SK-N-SH treated with all-trans-retinoic acid at 6 μM for 48 hours (cell line): ENCODE measurements at regions not wholly inside any gene's neighbourhood (a gene's known extent, or its start where the extent isn't known, plus 50 kb on each side); places are given as distances from the start of the nearest gene placed in this dataset.

Source experiments
- ATAC-seq: fragments of 200-7000 bp; cut with Tn5 transposase; 3 replicates; pipeline ENCODE4 v1.9.1; 2020; ENCODE audit warnings: mild to moderate bottlenecking, moderate library complexity
- ARNTL ChIP-seq: fragments of 450-650 bp; formaldehyde crosslinking; IDR thresholded peaks from 2 replicates; pipeline ENCODE4 v1.5.0; 2020; ENCODE audit warnings: low read depth, mild to moderate bottlenecking, moderate library complexity, borderline replicate concordance
- CREB5 ChIP-seq: fragments of 250-450 bp; sonication (Bioruptor Pico); IDR thresholded peaks from 2 replicates; pipeline ENCODE4 v1.5.1; 2020; ENCODE audit warnings: low read depth, mild to moderate bottlenecking, moderate library complexity
- CSDC2 ChIP-seq: fragments of 250-450 bp; sonication (Bioruptor Pico); IDR thresholded peaks from 2 replicates; pipeline ENCODE4 v1.5.0; 2020; ENCODE audit warnings: mild to moderate bottlenecking, moderate library complexity
- CSRNP3 ChIP-seq: fragments of 250-450 bp; sonication (Bioruptor Pico); IDR thresholded peaks from 2 replicates; pipeline ENCODE4 v1.5.1; 2021; ENCODE audit warnings: mild to moderate bottlenecking, moderate library complexity
- ESRRG ChIP-seq: fragments of 250-450 bp; sonication (Bioruptor Pico); IDR thresholded peaks from 2 replicates; pipeline ENCODE4 v1.6.1; 2021; ENCODE audit warnings: mild to moderate bottlenecking
- GLIS3 ChIP-seq: fragments of 250-450 bp; sonication (Bioruptor Pico); IDR thresholded peaks from 2 replicates; pipeline ENCODE4 v1.5.0; 2020; ENCODE audit warnings: mild to moderate bottlenecking, moderate library complexity
- OSR1 ChIP-seq: fragments of 250-450 bp; sonication (Bioruptor Pico); IDR thresholded peaks from 2 replicates; pipeline ENCODE4 v1.8.0; 2022; ENCODE audit warnings: moderate library complexity, mild to moderate bottlenecking, inconsistent platforms
- PATZ1 ChIP-seq: fragments of 250-450 bp; sonication (Bioruptor Pico); IDR thresholded peaks from 2 replicates; pipeline ENCODE4 v1.8.0; 2020; ENCODE audit warnings: mild to moderate bottlenecking, moderate library complexity, borderline replicate concordance
- POU6F1 ChIP-seq: fragments of 250-450 bp; sonication (Bioruptor Pico); IDR thresholded peaks from 2 replicates; pipeline ENCODE4 v1.8.0; 2021; ENCODE audit warnings: low read depth, mild to moderate bottlenecking, moderate library complexity, borderline replicate concordance
- PPARA ChIP-seq: fragments of 250-450 bp; sonication (Bioruptor Pico); IDR thresholded peaks from 2 replicates; pipeline ENCODE4 v1.5.0; 2020; ENCODE audit warnings: mild to moderate bottlenecking, borderline replicate concordance
- RARB ChIP-seq: fragments of 250-450 bp; sonication (Bioruptor Pico); IDR thresholded peaks from 2 replicates; pipeline ENCODE4 v1.8.0; 2021; ENCODE audit warnings: mild to moderate bottlenecking, moderate library complexity
- SNAI2 ChIP-seq: fragments of 250-450 bp; sonication (Bioruptor Pico); IDR thresholded peaks from 2 replicates; pipeline ENCODE4 v1.5.0; 2020; ENCODE audit warnings: mild to moderate bottlenecking, moderate library complexity
- TCF4 ChIP-seq: fragments of 250-450 bp; sonication (Bioruptor Pico); IDR thresholded peaks from 2 replicates; pipeline ENCODE4 v1.8.0; 2021; ENCODE audit warnings: mild to moderate bottlenecking, moderate library complexity, borderline replicate concordance
- TOX ChIP-seq: fragments of 250-450 bp; sonication (Bioruptor Pico); IDR thresholded peaks from 2 replicates; pipeline ENCODE4 v1.8.0; 2021; ENCODE audit warnings: mild to moderate bottlenecking, moderate library complexity, borderline replicate concordance
- TSHZ2 ChIP-seq: fragments of 250-450 bp; sonication (Bioruptor Pico); IDR thresholded peaks from 2 replicates; pipeline ENCODE4 v1.5.0; 2020; ENCODE audit warnings: mild to moderate bottlenecking, moderate library complexity
- ZC3H10 ChIP-seq: fragments of 250-450 bp; sonication (Bioruptor Pico); IDR thresholded peaks from 2 replicates; pipeline ENCODE4 v1.5.1; 2021; ENCODE audit warnings: mild to moderate bottlenecking, moderate library complexity
- ZFP3 ChIP-seq: fragments of 250-450 bp; sonication (Bioruptor Pico); IDR thresholded peaks from 2 replicates; pipeline ENCODE4 v1.5.0; 2020; ENCODE audit warnings: mild to moderate bottlenecking, moderate library complexity
- ZFP30 ChIP-seq: fragments of 450-650 bp; formaldehyde crosslinking; IDR thresholded peaks from 2 replicates; pipeline ENCODE4 v1.5.0; 2022; ENCODE audit warnings: mild to moderate bottlenecking, moderate library complexity
- ZNF565 ChIP-seq: fragments of 450-650 bp; formaldehyde crosslinking; conservative IDR thresholded peaks from 2 replicates; pipeline ENCODE4 v1.5.0; 2020; ENCODE audit warnings: low read depth, mild to moderate bottlenecking, moderate library complexity
- ZNF70 ChIP-seq: fragments of 450-650 bp; formaldehyde crosslinking; IDR thresholded peaks from 2 replicates; pipeline ENCODE4 v1.5.0; 2020; ENCODE audit warnings: mild to moderate bottlenecking, moderate library complexity
- ZNF8 ChIP-seq: fragments of 450-650 bp; formaldehyde crosslinking; IDR thresholded peaks from 2 replicates; pipeline ENCODE4 v1.5.0; 2020; ENCODE audit warnings: mild to moderate bottlenecking, moderate library complexity

GRCh38 chr5:6161257-6161656 lies 217.1 kb downstream of the MED10 start:
- ATAC-seq, result no peak
- TF ChIP-seq ZNF70 (CRISPR knock-in tag) (no peak), POU6F1 (CRISPR knock-in tag) (no peak), ESRRG (CRISPR knock-in tag) (no peak), OSR1 (CRISPR knock-in tag) (no peak), ZNF8 (CRISPR knock-in tag) (no peak), ZNF565 (CRISPR knock-in tag) (no peak), PPARA (CRISPR knock-in tag) (no peak), CSRNP3 (CRISPR knock-in tag) (no peak), CSDC2 (CRISPR knock-in tag) (no peak), CREB5 (CRISPR knock-in tag) (no peak), RARB (CRISPR knock-in tag) (no peak)

- no peak for TF ChIP-seq CREB5 (CRISPR knock-in tag)
- TF ChIP-seq RARB (CRISPR knock-in tag), result no peak
- no peak for TF ChIP-seq CSRNP3 (CRISPR knock-in tag)
- TF ChIP-seq OSR1 (CRISPR knock-in tag), result no peak
- no peak for TF ChIP-seq SNAI2 (CRISPR knock-in tag)
- no peak for TF ChIP-seq ZNF565 (CRISPR knock-in tag)
- no peak for TF ChIP-seq PPARA (CRISPR knock-in tag)
- TF ChIP-seq ZNF70 (CRISPR knock-in tag), result no peak
- TF ChIP-seq ZFP30 (CRISPR knock-in tag), result no peak
- no peak for TF ChIP-seq CSDC2 (CRISPR knock-in tag)
- no peak for TF ChIP-seq PATZ1
- no peak for TF ChIP-seq TCF4 (CRISPR knock-in tag)
- no peak for TF ChIP-seq POU6F1 (CRISPR knock-in tag)
- TF ChIP-seq TOX, result no peak
- no peak for TF ChIP-seq GLIS3 (CRISPR knock-in tag)
- TF ChIP-seq ARNTL (CRISPR knock-in tag), result no peak
- no peak for TF ChIP-seq ZFP3 (CRISPR knock-in tag)
- TF ChIP-seq TSHZ2 (CRISPR knock-in tag), result no peak
- TF ChIP-seq ZNF8 (CRISPR knock-in tag), result no peak
- TF ChIP-seq ZC3H10 (CRISPR knock-in tag), result no peak
- TF ChIP-seq, all 23 proteins: peak for 0
- no peak for ATAC-seq
These were observed 218.4 kb downstream of the MED10 start for GRCh38 chr5:6159832-6160430.
